ENCODE measurements at regions not wholly inside any gene's neighbourhood (a gene's known extent, or its start where the extent isn't known, plus 50 kb on each side); places are given as distances from the start of the nearest gene placed in this dataset.

- TF ChIP-seq, protein P1, sequence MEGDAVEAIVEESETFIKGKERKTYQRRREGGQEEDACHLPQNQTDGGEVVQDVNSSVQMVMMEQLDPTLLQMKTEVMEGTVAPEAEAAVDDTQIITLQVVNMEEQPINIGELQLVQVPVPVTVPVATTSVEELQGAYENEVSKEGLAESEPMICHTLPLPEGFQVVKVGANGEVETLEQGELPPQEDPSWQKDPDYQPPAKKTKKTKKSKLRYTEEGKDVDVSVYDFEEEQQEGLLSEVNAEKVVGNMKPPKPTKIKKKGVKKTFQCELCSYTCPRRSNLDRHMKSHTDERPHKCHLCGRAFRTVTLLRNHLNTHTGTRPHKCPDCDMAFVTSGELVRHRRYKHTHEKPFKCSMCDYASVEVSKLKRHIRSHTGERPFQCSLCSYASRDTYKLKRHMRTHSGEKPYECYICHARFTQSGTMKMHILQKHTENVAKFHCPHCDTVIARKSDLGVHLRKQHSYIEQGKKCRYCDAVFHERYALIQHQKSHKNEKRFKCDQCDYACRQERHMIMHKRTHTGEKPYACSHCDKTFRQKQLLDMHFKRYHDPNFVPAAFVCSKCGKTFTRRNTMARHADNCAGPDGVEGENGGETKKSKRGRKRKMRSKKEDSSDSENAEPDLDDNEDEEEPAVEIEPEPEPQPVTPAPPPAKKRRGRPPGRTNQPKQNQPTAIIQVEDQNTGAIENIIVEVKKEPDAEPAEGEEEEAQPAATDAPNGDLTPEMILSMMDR (IDR thresholded peaks at IDR 0.05; ENCODE audit: insufficient read depth, low read length) = no peak
- TF ChIP-seq, protein P2, sequence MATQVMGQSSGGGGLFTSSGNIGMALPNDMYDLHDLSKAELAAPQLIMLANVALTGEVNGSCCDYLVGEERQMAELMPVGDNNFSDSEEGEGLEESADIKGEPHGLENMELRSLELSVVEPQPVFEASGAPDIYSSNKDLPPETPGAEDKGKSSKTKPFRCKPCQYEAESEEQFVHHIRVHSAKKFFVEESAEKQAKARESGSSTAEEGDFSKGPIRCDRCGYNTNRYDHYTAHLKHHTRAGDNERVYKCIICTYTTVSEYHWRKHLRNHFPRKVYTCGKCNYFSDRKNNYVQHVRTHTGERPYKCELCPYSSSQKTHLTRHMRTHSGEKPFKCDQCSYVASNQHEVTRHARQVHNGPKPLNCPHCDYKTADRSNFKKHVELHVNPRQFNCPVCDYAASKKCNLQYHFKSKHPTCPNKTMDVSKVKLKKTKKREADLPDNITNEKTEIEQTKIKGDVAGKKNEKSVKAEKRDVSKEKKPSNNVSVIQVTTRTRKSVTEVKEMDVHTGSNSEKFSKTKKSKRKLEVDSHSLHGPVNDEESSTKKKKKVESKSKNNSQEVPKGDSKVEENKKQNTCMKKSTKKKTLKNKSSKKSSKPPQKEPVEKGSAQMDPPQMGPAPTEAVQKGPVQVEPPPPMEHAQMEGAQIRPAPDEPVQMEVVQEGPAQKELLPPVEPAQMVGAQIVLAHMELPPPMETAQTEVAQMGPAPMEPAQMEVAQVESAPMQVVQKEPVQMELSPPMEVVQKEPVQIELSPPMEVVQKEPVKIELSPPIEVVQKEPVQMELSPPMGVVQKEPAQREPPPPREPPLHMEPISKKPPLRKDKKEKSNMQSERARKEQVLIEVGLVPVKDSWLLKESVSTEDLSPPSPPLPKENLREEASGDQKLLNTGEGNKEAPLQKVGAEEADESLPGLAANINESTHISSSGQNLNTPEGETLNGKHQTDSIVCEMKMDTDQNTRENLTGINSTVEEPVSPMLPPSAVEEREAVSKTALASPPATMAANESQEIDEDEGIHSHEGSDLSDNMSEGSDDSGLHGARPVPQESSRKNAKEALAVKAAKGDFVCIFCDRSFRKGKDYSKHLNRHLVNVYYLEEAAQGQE (IDR thresholded peaks at IDR 0.05; ENCODE audit: insufficient replicate concordance, low read depth) = no peak
- no peak for TF ChIP-seq GABPA (IDR thresholded peaks at IDR 0.05; ENCODE audit: low read depth)
Observed at GRCh38 chr3:189529889-189530471, 101.2 kb upstream of the TP63 start.

Measured in HL-60 (cell line).